ENCODE measurements at regions not wholly inside any gene's neighbourhood (a gene's known extent, or its start where the extent isn't known, plus 50 kb on each side); places are given as distances from the start of the nearest gene placed in this dataset.

DNA sequence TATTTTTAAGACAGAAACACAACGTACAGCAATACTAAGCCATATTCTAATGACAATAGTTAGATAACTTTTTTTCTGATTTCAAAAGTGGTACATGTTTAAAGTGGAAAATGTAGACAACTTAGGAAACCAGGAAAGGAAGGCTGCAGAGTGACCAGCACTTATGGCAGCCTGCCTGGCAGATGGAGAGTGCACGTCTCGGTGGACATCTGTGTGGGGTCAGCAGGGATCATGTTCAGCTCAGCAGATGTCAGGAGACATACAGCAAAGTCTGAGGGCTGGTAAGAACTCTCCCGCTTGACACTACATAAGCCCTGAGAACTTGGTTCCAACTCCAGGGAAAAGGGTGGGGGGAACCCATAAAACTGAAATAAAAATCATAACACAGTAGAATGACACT lies 128.6 kb upstream of the ADPGK start:
- H3K27ac Mint-ChIP-seq, result no peak overlapping the region
- no peaks in the 10 kb centered on the region for H3K4me1 ChIP-seq (ENCODE audit: insufficient read depth, low read length)
- H3K9me3 Mint-ChIP-seq, result no peaks in the 10 kb centered on the region
- no peaks in the 10 kb centered on the region for H3K23me2 ChIP-seq (ENCODE audit: insufficient read length, low read depth, low read length, poor library complexity, severe bottlenecking)
- H3K36me3 Mint-ChIP-seq (ENCODE audit: insufficient read depth in 1 of 3, low read depth in 3 of 3), result no peaks in the 10 kb centered on the region
- WGBS (ENCODE audit: extremely low coverage, insufficient read length, low lambda C conversion rate), result no CpG with 5 or more reads among the region's 4 CpGs
- H3K79me2 ChIP-seq (ENCODE audit: insufficient read depth, low read length), result no peaks in the 10 kb centered on the region
- no peak overlapping the region for H4K5ac ChIP-seq (ENCODE audit: insufficient read length, low read depth, low read length)
- H2AFZ ChIP-seq (ENCODE audit: low read length), result no peak overlapping the region
- H4K8ac ChIP-seq (replicated peaks; ENCODE audit: insufficient read length, low read depth, low read length), result no peak overlapping the region
- TF ChIP-seq, protein P1, sequence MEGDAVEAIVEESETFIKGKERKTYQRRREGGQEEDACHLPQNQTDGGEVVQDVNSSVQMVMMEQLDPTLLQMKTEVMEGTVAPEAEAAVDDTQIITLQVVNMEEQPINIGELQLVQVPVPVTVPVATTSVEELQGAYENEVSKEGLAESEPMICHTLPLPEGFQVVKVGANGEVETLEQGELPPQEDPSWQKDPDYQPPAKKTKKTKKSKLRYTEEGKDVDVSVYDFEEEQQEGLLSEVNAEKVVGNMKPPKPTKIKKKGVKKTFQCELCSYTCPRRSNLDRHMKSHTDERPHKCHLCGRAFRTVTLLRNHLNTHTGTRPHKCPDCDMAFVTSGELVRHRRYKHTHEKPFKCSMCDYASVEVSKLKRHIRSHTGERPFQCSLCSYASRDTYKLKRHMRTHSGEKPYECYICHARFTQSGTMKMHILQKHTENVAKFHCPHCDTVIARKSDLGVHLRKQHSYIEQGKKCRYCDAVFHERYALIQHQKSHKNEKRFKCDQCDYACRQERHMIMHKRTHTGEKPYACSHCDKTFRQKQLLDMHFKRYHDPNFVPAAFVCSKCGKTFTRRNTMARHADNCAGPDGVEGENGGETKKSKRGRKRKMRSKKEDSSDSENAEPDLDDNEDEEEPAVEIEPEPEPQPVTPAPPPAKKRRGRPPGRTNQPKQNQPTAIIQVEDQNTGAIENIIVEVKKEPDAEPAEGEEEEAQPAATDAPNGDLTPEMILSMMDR (conservative IDR thresholded peaks at IDR 0.05), result no peak
- H3K27ac ChIP-seq (ENCODE audit: insufficient read length, low read depth, low read length), result no peak overlapping the region
- no peak overlapping the region for H3K18ac ChIP-seq (ENCODE audit: insufficient read length, low read depth, low read length)
- H3K4me2 ChIP-seq (ENCODE audit: insufficient read depth, insufficient read length, low read length), result no peak overlapping the region
- no peak overlapping the region for H3K9ac ChIP-seq (ENCODE audit: extremely low read depth, insufficient read length, low read length)
- no peak overlapping the region for H4K91ac ChIP-seq (ENCODE audit: insufficient read length, low read depth, low read length)
- no peak overlapping the region for H3K4ac ChIP-seq (ENCODE audit: low read depth, low read length)
- no peak overlapping the region for H3K14ac ChIP-seq (ENCODE audit: insufficient read depth, low read length)
- H3K23ac ChIP-seq (ENCODE audit: insufficient read length, low read depth, low read length), result no peak overlapping the region
- H3K79me1 ChIP-seq (ENCODE audit: insufficient read depth, low read depth, low read length, poor library complexity, severe bottlenecking), result no peaks in the 10 kb centered on the region
- peaks cover 6% of the 10 kb centered on the region; the same call in 1 of the 2 replicates for H3K27me3 Mint-ChIP-seq (ENCODE audit: low read depth)
- H2BK20ac ChIP-seq (ENCODE audit: low read depth, low read length, poor library complexity, severe bottlenecking), result no peak overlapping the region
- H3K9me3 ChIP-seq (ENCODE audit: control insufficient read depth, low read depth, low read length), result no peaks in the 10 kb centered on the region
- no peaks in the 10 kb centered on the region for H3K27me3 ChIP-seq (ENCODE audit: insufficient read depth, low read length)
- no peaks in the 10 kb centered on the region for H4K20me1 ChIP-seq (ENCODE audit: control insufficient read depth, insufficient read depth, insufficient read length)
- H3T11ph ChIP-seq (ENCODE audit: low read length), result no peak overlapping the region
- H3K4me3 Mint-ChIP-seq, result no peak overlapping the region
- no peak overlapping the region for H2BK15ac ChIP-seq (ENCODE audit: low read depth, low read length)
- no peak overlapping the region for H2BK120ac ChIP-seq (ENCODE audit: low read depth, low read length, poor library complexity, severe bottlenecking)
- no peak overlapping the region for H2AK5ac ChIP-seq (ENCODE audit: insufficient read length, low read length)
- no peak overlapping the region for H2BK5ac ChIP-seq (ENCODE audit: insufficient read length, low read length)
- no peaks in the 10 kb centered on the region for H3K4me1 Mint-ChIP-seq
- H3K56ac ChIP-seq (ENCODE audit: insufficient read length, low read depth, low read length), result no peak overlapping the region
- no peak for DNase-seq
- H2BK12ac ChIP-seq (ENCODE audit: insufficient read length, low read depth, low read length), result no peak overlapping the region
